ENCODE measurements at regions not wholly inside any gene's neighbourhood (a gene's known extent, or its start where the extent isn't known, plus 50 kb on each side); places are given as distances from the start of the nearest gene placed in this dataset.

DNA sequence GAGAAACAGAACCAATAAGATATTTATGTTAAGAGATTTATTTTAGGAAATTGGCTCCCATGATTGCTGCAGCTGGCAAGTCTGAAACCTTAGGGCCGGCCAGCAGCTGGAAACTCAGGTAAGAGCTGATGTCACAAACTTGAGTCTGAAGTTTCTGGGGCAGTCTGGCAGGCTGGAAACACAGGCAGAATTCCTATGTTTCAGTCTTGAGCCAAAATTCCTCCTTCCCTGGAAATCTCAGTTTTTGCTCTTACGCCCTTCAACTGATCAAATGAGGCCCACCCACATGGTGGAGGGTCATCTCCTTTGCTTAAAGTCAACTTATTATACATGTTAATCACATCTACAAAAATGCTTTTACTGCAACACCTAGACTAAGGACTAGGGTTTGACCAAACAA is 184.1 kb downstream of the SOD2 start:
- no peaks in the 10 kb centered on the region for H3K9me3 ChIP-seq (ENCODE audit: severe bottlenecking)
- ATAC-seq (ENCODE audit: low read depth): no peak
- no peaks in the 10 kb centered on the region for H3K27me3 ChIP-seq (ENCODE audit: insufficient read depth, poor library complexity, severe bottlenecking)
- DNase-seq (ENCODE audit: low spot score): no peak
- no peak overlapping the region for H3K27ac ChIP-seq (ENCODE audit: poor library complexity, severe bottlenecking)
- H3K4me3 ChIP-seq (ENCODE audit: severe bottlenecking): no peak overlapping the region
- no peaks in the 10 kb centered on the region for H3K4me1 ChIP-seq (ENCODE audit: insufficient read depth, poor library complexity, severe bottlenecking)
- TF ChIP-seq, protein P1, sequence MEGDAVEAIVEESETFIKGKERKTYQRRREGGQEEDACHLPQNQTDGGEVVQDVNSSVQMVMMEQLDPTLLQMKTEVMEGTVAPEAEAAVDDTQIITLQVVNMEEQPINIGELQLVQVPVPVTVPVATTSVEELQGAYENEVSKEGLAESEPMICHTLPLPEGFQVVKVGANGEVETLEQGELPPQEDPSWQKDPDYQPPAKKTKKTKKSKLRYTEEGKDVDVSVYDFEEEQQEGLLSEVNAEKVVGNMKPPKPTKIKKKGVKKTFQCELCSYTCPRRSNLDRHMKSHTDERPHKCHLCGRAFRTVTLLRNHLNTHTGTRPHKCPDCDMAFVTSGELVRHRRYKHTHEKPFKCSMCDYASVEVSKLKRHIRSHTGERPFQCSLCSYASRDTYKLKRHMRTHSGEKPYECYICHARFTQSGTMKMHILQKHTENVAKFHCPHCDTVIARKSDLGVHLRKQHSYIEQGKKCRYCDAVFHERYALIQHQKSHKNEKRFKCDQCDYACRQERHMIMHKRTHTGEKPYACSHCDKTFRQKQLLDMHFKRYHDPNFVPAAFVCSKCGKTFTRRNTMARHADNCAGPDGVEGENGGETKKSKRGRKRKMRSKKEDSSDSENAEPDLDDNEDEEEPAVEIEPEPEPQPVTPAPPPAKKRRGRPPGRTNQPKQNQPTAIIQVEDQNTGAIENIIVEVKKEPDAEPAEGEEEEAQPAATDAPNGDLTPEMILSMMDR (IDR thresholded peaks at IDR 0.05; ENCODE audit: poor library complexity, severe bottlenecking): no peak
- H3K36me3 ChIP-seq (ENCODE audit: low read depth): no peaks in the 10 kb centered on the region

DNA sequence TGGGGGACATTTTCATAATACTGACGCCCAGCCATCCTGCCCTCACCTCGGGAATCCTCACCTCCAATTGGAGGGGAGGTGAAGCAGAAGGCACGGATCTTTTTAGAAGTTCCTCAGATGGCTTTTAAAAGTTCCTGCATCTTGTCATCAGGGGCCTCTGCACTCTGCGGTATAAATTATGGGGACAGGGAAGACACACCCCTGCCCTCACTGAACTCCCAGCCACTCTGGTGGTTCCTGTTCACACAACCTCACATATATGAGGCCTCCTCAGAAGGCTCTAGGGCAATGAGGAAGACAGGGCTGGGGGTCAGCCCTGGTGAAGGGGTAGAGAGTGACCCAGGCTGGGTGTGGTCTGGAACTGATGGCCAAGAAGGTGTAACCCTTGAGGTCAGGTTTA is 187.0 kb downstream of the SOD2 start:
- Histone ChIP-seq H3K4me1 (ENCODE audit: insufficient read depth, poor library complexity, severe bottlenecking) (no peaks in the 10 kb centered on the region), H3K36me3 (ENCODE audit: low read depth) (no peaks in the 10 kb centered on the region), H3K27ac (ENCODE audit: poor library complexity, severe bottlenecking) (no peak overlapping the region), H3K27me3 (ENCODE audit: insufficient read depth, poor library complexity, severe bottlenecking) (no peaks in the 10 kb centered on the region), H3K9me3 (ENCODE audit: severe bottlenecking) (no peaks in the 10 kb centered on the region), H3K4me3 (ENCODE audit: severe bottlenecking) (no peak overlapping the region)
- no peak for DNase-seq (ENCODE audit: low spot score)
- TF ChIP-seq, protein P1 (IDR thresholded peaks at IDR 0.05; ENCODE audit: poor library complexity, severe bottlenecking): no peak
- ATAC-seq (ENCODE audit: low read depth): no peak

DNA sequence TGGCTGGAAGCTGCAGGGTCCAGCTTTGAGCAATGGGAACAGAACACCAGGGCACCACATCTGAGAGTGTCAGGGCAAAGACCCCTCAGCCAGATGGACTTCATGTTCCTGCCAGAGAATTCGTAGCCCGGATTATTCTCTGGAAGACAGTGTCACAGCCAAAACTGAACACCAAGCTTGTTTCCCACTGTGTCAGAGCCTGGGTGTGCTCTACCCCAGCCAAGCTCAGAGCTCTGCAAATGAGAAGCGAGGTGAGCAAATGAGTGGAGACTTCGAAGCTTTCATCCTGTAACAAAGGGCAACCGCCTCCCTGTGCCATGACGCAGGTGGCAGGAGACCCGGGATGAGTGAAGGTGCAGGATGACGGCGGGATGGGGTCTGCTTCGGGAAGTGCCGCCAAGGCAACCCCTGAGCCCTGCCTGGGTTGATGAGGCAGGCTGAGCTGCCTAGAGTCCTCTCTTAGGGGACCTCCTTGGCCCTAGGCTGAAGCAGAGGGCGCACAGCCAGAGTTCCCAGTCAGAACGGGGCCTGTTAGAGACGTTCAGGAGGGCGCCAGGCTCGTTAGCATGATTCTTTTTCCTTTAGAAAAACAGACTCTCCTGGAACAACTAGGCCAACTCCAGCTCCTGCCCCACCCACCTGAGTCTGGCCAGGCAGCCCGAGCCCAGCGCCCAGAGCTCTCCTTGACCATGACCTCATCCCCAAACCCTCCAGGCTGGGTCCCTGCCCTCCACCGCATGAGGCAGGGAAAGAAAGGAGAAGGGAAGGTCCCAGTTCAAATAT is 187.7 kb downstream of the SOD2 start:
- Histone ChIP-seq H3K27ac (ENCODE audit: poor library complexity, severe bottlenecking) (no peak overlapping the region), H3K36me3 (ENCODE audit: low read depth) (no peaks in the 10 kb centered on the region), H3K4me1 (ENCODE audit: insufficient read depth, poor library complexity, severe bottlenecking) (no peaks in the 10 kb centered on the region), H3K9me3 (ENCODE audit: severe bottlenecking) (no peaks in the 10 kb centered on the region), H3K4me3 (ENCODE audit: severe bottlenecking) (no peak overlapping the region), H3K27me3 (ENCODE audit: insufficient read depth, poor library complexity, severe bottlenecking) (no peaks in the 10 kb centered on the region)
- TF ChIP-seq, protein P1 (IDR thresholded peaks at IDR 0.05; ENCODE audit: poor library complexity, severe bottlenecking): no peak
- ATAC-seq (ENCODE audit: low read depth) (no peak), DNase-seq (ENCODE audit: low spot score) (no peak)

DNA sequence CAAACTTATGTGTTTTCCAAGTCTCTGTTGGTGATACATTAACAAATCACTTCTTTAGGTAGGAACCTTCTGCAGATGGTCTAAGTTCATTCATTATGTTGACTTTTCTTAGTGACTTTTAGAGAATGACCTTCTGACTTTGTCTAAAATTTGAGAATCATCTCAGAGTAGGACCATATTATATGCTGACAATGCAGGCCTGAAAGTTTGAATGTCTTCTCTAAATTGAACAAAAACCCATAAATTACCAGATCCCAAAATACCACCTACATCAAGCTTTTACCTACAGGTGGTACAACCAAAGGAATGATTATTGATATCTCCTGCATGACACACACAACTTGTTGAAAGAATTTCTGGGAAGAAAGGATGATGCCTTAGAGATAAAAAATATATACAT is 191.5 kb downstream of the SOD2 start:
- no peak for ATAC-seq (ENCODE audit: low read depth)
- H3K9me3 ChIP-seq (ENCODE audit: severe bottlenecking): no peaks in the 10 kb centered on the region

DNA sequence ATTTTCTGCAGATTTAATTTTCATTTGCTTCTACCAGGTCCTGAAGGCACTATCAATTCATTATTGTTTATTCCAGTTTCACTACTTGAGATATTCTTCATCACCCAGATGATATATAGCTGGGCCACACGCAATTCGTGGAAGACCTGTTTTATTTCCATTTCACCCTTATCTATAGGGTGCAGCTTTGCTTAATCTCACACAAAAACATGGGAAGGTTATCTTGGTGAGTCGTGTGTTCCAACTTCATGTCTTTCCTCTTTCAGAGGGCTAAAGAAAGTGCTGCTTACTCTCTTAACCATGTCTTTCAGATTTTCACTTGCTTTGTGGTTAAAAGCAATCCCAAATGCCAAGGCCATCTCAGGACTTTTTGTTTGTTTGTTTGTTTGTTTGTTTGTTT is 194.0 kb downstream of the SOD2 start:
- TF ChIP-seq, protein P1 (IDR thresholded peaks at IDR 0.05; ENCODE audit: poor library complexity, severe bottlenecking): no peak
- Histone ChIP-seq H3K27me3 (ENCODE audit: insufficient read depth, poor library complexity, severe bottlenecking) (no peaks in the 10 kb centered on the region), H3K4me1 (ENCODE audit: insufficient read depth, poor library complexity, severe bottlenecking) (no peaks in the 10 kb centered on the region), H3K27ac (ENCODE audit: poor library complexity, severe bottlenecking) (no peak overlapping the region), H3K4me3 (ENCODE audit: severe bottlenecking) (no peak overlapping the region), H3K36me3 (ENCODE audit: low read depth) (no peaks in the 10 kb centered on the region), H3K9me3 (ENCODE audit: severe bottlenecking) (no peaks in the 10 kb centered on the region)
- no peak for DNase-seq (ENCODE audit: low spot score)
- ATAC-seq (ENCODE audit: low read depth): no peak

More for the DNA sequence above, 191.5 kb downstream of the SOD2 start:
- Histone ChIP-seq H3K27me3 (ENCODE audit: insufficient read depth, poor library complexity, severe bottlenecking) (no peaks in the 10 kb centered on the region), H3K4me1 (ENCODE audit: insufficient read depth, poor library complexity, severe bottlenecking) (no peaks in the 10 kb centered on the region), H3K36me3 (ENCODE audit: low read depth) (no peaks in the 10 kb centered on the region), H3K4me3 (ENCODE audit: severe bottlenecking) (no peak overlapping the region), H3K27ac (ENCODE audit: poor library complexity, severe bottlenecking) (no peak overlapping the region)
- no peak for DNase-seq (ENCODE audit: low spot score)
- TF ChIP-seq, protein P1 (IDR thresholded peaks at IDR 0.05; ENCODE audit: poor library complexity, severe bottlenecking): no peak
